Renal cortex interstitium (tissue), 11 donors: ENCODE measurements at regions not wholly inside any gene's neighbourhood (a gene's known extent, or its start where the extent isn't known, plus 50 kb on each side); places are given as distances from the start of the nearest gene placed in this dataset.
A peak's percentile ranks its signal among the peaks of the same experiment; 100 is the strongest.
"Not testable (repeated sequence)": the region's sequence is repeated elsewhere in the genome, so short reads cannot be mapped to it uniquely, and the experiment has no call there.

ENCODE experiments used
- DNase-seq, 11 donors: peaks; one replicate each; pipeline ENCODE4 v3.0.0-alpha.2; 2013; ENCODE audit warnings: low read depth in 9 of 11, low spot score in 4 of 11; ENCODE audit errors: extremely low read depth in 1 of 11

DNA sequence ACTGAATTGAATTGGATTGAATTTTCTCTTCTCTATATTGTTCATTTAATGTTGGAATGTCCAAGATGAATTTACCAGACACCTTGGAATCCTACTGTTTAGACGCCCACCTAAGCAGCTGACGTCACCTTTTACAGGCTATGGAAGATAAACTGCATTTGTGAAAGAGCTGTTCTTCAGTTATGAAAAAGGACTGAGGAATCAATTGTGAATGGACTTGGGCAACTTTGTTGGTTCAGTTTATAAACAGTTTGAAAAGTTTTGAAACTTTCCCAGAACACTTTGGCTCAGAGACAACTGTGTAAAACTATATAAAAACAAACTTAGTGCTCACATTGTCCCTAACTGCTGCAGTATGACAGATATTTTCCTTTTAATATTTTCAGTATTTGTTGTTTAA is 590.8 kb upstream of the SPRY2 start:
- DNase-seq = no peak

DNA sequence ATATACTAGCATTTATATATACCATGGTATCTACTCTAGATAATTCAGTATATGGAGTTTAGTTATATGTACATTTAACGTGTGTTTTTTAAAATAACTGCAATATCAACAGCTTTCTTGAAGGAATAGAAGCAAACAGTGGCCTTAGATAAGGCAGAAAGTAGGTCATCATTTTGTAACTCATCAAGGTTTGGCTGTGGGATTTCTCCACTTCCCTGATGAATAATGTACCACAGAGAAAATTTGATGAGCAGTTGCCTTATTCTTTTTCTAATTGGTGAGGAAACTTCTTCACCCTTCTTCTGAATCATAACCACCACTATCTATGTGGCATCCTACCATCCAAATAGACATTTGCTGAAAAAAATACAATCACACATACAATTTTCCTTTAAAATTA is 590.2 kb upstream of the SPRY2 start:
- no peak for DNase-seq

DNA sequence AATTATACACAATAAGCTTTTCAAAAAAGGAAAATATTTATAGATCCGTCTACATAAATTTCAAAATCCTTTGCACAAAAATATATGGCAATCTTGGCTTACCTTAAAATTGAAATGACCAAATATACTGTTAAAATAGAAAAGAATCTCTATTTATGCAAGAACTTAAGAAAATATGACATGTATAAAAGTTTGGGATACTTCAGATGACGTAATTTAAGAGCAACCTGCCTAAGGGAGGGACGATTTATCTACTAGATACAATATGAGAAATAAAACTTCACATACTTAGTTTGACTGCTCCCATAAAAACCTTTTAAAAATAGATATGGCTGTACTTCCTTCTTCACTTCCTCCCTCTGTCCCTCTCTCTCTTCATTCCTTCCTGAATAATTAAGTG is 587.3 kb upstream of the SPRY2 start:
- no peak for DNase-seq

DNA sequence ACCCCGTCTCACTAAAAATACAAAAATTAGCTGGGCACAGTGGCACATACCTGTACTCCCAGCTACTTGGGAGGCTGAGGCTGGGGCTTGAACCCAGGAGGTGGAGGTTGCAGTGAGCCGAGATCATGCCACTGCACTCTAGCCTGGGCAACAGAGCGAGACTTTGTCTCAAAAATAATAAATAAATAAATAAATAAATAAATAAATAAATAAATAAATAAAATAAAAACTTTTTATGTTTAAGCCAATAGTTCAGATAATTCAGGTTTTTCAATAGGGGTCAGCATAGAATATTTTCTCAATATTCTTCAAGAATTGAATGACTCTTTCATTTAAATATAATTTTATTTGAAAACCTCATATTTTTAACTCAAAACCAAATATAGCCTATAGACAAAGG is 585.1 kb upstream of the SPRY2 start:
- DNase-seq = not testable (repeated sequence)

DNA sequence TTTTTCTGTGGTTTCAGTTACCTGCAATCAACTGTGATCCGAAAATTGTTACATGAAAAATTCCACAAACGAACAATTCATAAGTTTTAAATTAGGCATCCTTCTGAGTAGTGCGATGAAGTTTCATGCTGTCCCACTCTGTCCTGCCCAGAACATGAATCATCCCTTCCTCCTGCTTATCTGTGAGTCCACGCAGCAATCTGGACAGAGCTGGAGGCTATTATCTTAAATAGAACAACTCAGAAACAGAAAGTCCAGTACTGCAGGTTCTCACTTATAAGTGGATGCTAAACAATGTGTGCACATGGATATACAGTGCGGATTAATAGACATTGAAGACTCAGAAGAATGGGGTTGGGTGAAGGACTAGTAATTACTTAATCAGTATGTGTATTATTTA is 583.7 kb upstream of the SPRY2 start:
- no peak for DNase-seq

DNA sequence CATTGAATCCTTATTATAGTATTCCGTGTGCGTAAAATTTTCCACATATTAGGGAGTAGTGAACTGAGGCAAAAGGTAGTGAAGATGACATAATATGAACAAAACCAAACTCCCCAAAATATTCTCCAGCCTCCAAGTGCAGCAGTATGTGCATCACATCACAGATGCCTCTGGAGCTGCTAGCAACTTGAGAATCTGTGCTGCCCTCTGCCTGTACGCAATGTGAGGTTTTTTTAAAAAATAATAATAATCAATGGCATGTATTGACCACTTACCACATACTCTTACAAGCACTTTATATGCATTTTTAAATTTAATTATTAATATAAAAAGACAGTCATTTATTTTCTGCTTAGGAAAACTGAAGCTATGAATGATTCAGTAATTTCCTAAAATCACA is 583.0 kb upstream of the SPRY2 start:
- DNase-seq = no peak

DNA sequence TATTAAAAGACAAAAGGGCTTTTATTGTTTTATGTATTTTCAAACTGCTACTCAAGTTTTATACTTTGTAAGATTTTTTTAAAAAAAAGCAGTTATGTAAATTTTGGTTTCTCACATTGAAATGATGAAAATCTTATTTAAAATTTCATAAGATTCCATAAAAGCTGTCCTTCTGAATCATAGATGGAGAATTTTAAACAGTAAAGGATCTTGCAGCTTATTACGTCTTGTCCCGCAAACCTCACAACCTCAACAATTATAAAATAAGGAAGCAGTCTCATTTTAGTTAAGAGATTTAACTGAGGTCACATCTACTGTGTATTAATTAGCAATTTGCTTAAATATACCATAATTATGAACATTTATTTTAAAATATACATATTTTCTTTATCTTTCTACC is 581.0 kb upstream of the SPRY2 start:
- no peak for DNase-seq

DNA sequence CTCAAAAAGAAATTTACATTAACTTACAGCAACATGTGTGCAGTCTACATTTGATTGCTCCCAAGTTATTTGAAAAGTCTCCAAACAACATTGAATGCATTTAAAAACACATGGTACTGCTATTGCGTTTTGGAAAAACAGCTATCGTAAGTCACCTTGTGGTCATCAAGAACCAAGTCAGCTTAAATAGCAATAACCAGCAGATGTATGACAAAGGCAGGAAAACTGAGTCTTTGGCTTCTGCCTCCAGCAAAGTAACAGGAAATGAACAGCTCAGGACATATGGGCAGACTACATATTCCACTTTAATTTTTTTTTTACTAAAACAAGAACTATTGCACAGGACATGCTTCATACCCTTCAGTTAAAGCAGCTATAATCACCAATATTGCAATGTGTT is 580.6 kb upstream of the SPRY2 start:
- DNase-seq = no peak

DNA sequence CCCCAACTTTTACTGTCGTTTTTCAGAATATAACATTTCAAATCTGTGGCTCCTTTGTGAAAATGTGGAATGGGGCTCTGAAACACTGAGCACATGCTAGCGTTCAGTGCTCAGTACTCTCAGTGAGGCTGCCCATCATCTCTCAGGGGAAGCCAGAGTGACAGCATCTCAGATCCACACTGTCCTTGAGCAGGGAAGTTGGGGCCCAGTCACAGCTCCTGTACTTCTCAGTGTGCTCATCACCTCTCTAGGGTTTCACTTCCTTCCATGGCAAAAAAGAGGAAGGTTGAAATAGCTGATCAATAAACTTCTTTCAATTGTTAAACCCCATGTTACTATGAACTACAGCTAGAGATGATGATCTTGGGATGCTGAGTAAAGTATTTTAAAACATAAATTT is 565.9 kb upstream of the SPRY2 start:
- no peak for DNase-seq

DNA sequence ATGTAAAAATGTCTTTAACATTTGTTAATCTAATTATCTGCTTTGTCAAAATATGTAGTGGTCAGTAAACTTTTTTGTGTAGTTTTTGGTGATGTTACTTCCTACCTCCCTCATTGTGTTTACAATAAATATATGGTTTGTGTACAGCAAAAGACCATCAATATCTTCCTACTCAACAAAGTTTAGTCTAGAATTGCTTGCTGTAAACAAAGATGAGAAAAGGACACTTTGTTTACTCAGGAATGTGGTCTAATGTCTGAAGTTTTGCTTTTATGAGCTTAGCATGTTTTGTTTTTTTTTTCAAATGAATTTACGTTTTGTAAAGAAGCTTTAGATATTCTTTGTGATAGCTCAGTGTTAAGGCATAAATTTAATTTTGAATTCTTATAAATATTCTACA is 563.5 kb upstream of the SPRY2 start:
- no peak for DNase-seq

DNA sequence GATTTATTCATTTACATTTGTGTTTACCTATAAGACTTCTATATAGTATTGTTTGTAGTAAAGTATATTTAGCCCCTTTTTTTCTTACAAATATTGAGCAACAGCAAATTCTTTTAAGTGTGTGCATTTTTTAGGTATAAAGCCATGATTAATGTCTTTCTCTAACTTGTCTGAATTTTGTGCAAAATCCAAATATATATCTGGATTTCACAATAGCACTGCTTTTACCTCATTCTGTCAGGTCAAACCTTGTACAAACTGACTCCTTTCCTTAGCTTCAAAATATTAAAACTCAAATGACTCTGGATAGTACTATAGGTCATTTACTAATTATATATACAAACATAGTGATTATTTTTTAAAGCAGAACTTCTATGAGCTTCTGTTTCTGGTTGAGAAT is 563.0 kb upstream of the SPRY2 start:
- no peak for DNase-seq

DNA sequence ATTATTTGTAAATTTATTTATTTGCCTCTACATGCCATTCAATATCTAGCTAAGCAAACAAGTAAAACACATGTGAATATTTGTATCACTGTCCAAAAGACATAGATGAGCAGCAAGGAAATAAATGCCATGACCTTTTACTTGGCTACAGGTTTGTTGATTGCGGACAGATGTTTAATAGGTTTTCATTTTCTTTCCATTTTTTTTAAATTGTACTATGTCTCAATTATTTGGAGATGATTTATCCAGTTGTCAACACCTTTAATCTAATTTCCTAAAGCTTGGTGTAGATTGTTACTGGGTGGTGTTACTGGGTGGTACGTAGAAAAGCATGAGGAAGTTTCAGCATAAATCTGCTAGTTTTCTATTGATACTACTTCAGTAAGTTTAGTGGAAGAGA is 560.6 kb upstream of the SPRY2 start:
- DNase-seq = no peak

DNA sequence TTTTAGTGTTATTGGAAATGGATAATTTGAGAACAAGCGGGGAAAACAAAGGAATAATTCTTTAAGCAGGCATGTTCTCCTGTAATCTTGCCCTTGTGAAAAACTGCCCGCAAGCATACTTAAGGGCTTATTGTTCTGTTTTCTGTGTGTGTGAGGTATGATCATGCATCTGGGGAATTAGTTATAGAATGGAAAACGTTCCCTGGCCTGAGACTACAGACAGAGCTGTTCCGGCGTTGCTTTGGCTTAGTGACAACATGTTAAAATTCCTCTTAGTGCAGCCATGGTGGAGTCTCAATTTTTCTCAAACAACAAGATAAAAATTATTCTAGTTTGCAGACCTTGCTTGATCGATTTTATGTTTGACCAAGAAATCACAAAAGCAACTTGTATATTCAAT is 560.2 kb upstream of the SPRY2 start:
- DNase-seq = no peak

DNA sequence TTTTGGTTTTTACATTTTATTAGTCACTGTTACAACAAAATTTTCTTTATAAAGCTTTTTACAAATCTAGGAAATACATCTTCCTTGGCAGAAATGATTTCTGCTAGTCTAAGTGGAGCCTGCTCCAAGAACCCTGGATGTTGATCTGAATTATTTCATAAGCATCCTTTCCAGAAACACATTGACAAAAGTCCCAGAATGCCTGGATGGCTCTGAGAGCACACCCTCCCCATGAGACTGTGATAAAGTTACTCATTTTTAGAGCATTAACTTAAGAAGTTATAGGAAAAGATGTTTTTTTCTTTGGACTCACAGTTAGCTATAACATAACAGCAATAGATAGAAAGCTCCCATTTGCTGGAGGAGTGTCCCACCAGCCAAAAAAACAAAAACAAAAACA is 559.6 kb upstream of the SPRY2 start:
- no peak for DNase-seq

DNA sequence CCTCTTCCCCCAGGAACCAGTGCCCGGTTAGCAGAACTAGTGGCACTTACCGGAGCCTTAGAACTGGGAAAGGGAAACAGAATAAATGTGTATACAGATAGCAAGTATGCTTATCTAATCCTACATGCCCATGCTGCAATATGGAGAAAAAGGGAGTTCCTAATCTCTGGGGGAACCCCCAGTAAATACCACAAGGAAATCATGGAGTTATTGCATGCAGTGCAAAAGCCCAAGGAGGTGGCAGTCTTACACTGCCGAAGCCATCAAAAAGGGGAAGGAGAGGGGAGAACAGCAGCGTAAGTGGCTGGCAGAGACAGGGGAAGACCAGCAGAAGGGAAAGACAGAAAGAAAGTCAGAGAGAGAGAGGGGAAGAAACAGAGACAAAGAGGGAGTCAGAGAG is 556.7 kb upstream of the SPRY2 start:
- not testable (repeated sequence) for DNase-seq

DNA sequence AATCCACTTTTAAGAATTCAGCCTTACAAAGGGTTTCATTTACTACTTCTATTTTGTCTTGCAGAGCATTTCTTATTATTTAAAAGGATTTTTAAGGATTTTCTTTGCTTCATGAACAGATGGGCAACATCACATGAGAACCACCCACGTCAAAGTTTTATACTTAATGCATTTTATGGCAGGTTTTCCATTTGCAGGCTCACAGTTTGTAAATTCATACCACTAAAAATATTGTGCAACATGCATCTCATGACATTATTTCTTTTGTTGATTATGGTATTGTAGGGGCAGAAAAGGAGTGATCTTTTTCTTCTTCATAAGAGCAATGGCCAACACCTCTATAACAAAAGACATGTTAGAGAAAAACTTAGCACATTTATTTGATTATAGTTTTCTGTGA is 554.0 kb upstream of the SPRY2 start:
- DNase-seq = no peak

DNA sequence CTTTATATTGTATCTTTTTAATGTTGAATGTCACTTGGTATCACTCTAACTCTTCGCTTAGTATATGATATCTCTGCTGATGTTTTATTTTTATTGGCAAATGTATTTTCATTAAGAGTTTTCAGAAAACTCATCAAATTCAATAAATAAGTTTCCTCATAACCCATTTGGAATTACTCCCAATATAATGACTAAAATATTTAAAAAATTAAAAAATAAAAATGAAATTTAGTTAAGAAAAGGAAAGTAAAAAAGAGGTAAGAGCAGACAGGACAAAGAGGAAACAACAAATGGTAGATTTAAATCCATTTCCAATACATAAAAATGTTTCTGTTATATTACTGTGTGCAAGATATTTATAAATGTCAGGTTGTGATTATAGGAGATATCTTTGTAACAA is 548.9 kb upstream of the SPRY2 start:
- no peak for DNase-seq

DNA sequence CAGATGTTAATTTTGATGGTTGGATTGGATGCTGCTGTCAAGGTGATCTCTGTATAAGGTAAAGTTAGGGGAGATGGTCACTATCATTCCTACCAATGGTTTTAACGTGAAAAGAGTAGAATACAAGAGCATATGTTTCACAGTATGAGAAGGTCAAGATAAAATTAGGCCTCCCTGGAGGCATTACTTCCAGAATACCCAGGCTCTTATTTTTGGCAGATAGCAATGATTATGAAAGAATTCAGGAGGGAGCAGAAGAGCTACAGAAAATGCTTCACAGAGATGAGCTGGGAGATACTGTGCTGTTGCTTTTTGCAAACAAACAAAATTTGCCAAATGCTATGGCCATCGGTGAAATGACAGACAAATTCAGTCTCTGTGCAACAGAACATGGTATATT is 547.5 kb upstream of the SPRY2 start:
- DNase-seq = no peak

DNA sequence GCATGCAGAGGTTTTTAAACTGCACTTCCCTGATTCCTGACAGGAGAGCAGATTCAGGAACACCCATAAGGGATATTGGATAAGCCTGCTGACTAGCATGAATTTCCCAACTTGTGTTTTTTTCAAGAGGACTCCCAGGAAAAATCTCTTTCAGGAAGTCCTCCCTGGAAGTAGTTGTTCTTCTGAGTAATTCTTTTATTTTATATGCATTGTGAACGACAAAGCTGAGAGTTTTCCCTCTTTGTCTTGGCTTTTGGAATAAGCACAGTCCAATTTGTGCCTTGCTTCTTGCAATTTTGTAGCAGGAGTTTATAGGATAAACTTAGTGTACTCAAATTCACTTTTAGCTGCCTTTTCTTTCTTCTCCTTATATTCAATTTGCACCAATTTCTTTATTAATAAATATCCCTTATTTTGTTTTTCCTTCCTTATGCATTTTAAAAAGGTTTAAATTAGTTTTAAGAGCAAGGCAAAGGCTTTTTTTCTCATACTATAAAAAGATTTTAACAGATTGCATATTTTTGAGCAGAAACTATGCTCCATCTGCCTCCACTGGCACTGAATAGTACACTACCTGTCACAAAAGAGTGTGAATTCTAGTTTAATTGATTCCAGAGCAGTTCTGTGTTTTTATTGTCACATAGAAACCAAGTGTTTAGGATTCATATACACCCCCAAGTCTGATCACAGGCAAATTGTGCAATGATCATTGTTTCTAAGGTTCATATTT is 543.3 kb upstream of the SPRY2 start:
- DNase-seq = no peak

DNA sequence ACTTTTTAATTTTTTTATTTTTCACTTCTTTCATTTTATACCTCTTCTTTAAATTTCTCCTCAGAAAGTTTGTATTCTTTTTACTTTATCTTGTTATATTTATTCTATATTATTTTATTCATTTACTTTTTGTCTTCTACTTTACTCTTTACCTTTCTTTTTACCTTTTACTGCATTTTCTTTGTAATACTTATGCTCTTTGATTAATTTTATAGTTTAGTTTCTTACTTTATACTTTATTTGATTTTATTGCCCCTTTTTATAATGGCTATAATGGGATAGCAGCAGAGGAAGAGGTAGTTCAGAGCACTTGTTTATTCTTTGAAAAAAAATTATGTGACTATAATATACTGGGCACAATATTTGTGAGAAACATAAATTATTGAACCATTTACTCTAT is 542.6 kb upstream of the SPRY2 start:
- DNase-seq = no peak

DNA sequence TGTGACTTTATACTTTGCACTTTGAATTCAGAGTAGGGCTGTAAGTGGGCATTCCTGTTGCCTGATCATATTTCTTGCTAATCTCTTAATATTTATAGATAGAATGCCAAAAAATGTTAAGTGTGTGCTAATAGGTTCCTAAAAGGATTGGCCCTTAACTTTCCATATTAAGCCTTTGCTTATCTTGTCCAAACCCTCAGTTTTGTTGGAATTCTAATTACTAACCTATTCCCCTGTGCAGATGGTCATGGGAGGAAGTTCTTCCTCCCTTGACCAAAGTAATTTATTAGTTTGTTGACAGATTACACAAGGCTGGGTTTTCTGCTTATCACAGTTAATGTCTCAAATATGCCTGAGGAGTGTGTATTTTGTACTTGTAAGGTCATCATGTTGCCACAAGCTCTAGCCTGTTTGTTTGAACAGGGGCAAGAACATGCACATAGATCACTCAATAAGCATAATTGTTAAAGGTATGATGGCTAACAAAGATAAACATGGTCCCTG is 541.1 kb upstream of the SPRY2 start:
- DNase-seq = peak in 1 of 11 donors; percentile 5

DNA sequence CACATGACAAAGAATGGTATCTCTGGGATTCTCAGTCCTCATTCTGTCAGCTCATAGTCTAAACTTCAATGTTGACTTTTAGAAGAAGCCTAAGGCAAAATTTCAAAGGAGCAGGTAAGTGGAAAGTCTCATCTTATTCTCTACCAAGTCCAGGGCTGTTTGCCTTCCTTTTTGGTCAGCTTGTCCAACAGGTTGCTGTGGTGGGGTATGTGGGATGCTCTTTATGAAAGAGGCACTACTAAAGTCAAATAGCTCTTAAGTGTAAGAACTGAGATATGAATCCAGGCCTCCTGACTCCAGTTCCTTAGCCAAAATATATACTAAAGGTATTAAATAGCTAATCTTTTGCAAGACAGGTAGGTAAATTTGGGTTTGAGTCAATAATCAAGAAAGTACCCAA is 540.6 kb upstream of the SPRY2 start:
- no peak for DNase-seq
